ENCODE measurements at regions not wholly inside any gene's neighbourhood (a gene's known extent, or its start where the extent isn't known, plus 50 kb on each side); places are given as distances from the start of the nearest gene placed in this dataset.

DNA sequence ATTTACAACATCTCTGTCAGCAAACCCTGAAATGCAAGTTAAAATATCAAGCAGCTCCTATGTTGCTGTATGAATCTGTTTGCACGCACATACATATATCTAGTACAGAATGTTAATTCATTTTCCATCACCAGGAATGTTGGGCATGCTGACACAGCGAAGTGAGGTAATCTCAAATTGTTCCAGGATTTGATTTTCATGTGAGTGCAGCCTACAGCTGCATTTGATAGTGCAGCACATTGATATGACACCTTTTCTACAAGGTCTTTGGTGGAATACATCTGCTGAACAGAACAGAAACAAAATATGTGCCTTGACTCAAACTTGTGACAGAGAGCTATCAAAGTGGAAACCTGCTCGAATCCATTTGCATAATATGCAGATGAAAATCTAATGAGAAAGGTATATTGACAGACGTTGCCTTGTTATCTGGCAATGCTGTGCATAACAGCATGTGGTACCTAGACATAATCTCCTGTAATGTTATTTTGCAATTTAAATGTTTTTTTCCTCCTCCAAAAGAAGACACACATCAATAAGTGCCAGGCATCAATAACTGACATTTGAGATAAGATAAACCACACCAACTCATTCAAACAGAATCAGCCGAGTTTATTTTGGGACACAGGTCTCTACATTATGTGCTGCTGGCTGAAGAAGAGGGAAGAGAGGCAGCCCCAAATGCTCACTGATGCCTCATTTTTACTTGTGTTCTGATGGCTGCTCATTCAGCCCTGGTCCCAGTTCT is 512.2 kb downstream of the ZNF608 start:
- peaks cover 4 to 6% of the 10 kb centered on the region in 2 experiments; a peak in 3 of 5 replicates for H3K9me3 Mint-ChIP-seq
- Histone ChIP-seq H2BK120ac (ENCODE audit: low read depth, low read length, poor library complexity, severe bottlenecking) (no peak overlapping the region), H3K79me2 (ENCODE audit: insufficient read depth, low read length) (no peaks in the 10 kb centered on the region), H3K27ac (ENCODE audit: insufficient read length, low read depth, low read length) (peak overlapping the region; percentile 44), H3K23ac (ENCODE audit: insufficient read length, low read depth, low read length) (no peak overlapping the region), H3K9me3 (ENCODE audit: control insufficient read depth, low read depth, low read length) (no peaks in the 10 kb centered on the region), H2BK15ac (ENCODE audit: low read depth, low read length) (no peak overlapping the region), H3K4me2 (ENCODE audit: insufficient read depth, insufficient read length, low read length) (no peak overlapping the region), H4K8ac (replicated peaks; ENCODE audit: insufficient read length, low read depth, low read length) (no peak overlapping the region), H2BK20ac (ENCODE audit: low read depth, low read length, poor library complexity, severe bottlenecking) (no peak overlapping the region), H3K79me1 (ENCODE audit: insufficient read depth, low read depth, low read length, poor library complexity, severe bottlenecking) (no peaks in the 10 kb centered on the region), H2AK5ac (ENCODE audit: insufficient read length, low read length) (no peak overlapping the region), H3T11ph (ENCODE audit: low read length) (no peak overlapping the region), H4K91ac (ENCODE audit: insufficient read length, low read depth, low read length) (no peak overlapping the region), H2BK12ac (ENCODE audit: insufficient read length, low read depth, low read length) (no peak overlapping the region), H3K23me2 (ENCODE audit: insufficient read length, low read depth, low read length, poor library complexity, severe bottlenecking) (no peaks in the 10 kb centered on the region), H3K14ac (ENCODE audit: insufficient read depth, low read length) (no peak overlapping the region), H2AFZ (ENCODE audit: low read length) (no peak overlapping the region), H3K27me3 (ENCODE audit: insufficient read depth, low read length) (no peaks in the 10 kb centered on the region), H4K20me1 (ENCODE audit: control insufficient read depth, insufficient read depth, insufficient read length) (no peaks in the 10 kb centered on the region), H3K56ac (ENCODE audit: insufficient read length, low read depth, low read length) (no peak overlapping the region), H3K4ac (ENCODE audit: low read depth, low read length) (no peak overlapping the region), H2BK5ac (ENCODE audit: insufficient read length, low read length) (no peak overlapping the region), H3K18ac (ENCODE audit: insufficient read length, low read depth, low read length) (no peak overlapping the region), H4K5ac (ENCODE audit: insufficient read length, low read depth, low read length) (no peak overlapping the region), H3K4me1 (ENCODE audit: insufficient read depth, low read length) (peaks cover 11% of the 10 kb centered on the region), H3K9ac (ENCODE audit: extremely low read depth, insufficient read length, low read length) (no peak overlapping the region)
- no CpG with 5 or more reads among the region's 5 CpGs for WGBS (ENCODE audit: extremely low coverage, insufficient read length, low lambda C conversion rate)
- H3K36me3 Mint-ChIP-seq (ENCODE audit: insufficient read depth in 1 of 3, low read depth in 3 of 3), result peaks cover 0 to 15% (median 7%) of the 10 kb centered on the region in 3 experiments; a peak in 6 of 7 replicates
- H3K27me3 Mint-ChIP-seq (ENCODE audit: low read depth), result no peaks in the 10 kb centered on the region
- TF ChIP-seq, protein P1, sequence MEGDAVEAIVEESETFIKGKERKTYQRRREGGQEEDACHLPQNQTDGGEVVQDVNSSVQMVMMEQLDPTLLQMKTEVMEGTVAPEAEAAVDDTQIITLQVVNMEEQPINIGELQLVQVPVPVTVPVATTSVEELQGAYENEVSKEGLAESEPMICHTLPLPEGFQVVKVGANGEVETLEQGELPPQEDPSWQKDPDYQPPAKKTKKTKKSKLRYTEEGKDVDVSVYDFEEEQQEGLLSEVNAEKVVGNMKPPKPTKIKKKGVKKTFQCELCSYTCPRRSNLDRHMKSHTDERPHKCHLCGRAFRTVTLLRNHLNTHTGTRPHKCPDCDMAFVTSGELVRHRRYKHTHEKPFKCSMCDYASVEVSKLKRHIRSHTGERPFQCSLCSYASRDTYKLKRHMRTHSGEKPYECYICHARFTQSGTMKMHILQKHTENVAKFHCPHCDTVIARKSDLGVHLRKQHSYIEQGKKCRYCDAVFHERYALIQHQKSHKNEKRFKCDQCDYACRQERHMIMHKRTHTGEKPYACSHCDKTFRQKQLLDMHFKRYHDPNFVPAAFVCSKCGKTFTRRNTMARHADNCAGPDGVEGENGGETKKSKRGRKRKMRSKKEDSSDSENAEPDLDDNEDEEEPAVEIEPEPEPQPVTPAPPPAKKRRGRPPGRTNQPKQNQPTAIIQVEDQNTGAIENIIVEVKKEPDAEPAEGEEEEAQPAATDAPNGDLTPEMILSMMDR (conservative IDR thresholded peaks at IDR 0.05), result no peak
- H3K4me1 Mint-ChIP-seq, result peaks cover 56 to 67% of the 10 kb centered on the region in 2 experiments
- no peak for DNase-seq
- H3K27ac Mint-ChIP-seq, result peak overlapping the region; percentile 77 to 97 (median 95); a peak in 5 of 7 replicates
- peak overlapping the region in 1 of 2 experiments; percentile 49; a peak in 1 of 5 replicates for H3K4me3 Mint-ChIP-seq
